VCaP (cell line): ENCODE measurements at regions not wholly inside any gene's neighbourhood (a gene's known extent, or its start where the extent isn't known, plus 50 kb on each side); places are given as distances from the start of the nearest gene placed in this dataset.

Experiments
- H3K27ac ChIP-seq: fragments of 450-650 bp; 2 replicates; pipeline ENCODE4 v1.5.1; 2017
- CTCF ChIP-seq: fragments of 450-650 bp; conservative IDR thresholded peaks from 2 replicates; pipeline ENCODE4 v1.5.1; 2017; ENCODE audit warnings: mild to moderate bottlenecking, moderate library complexity

DNA sequence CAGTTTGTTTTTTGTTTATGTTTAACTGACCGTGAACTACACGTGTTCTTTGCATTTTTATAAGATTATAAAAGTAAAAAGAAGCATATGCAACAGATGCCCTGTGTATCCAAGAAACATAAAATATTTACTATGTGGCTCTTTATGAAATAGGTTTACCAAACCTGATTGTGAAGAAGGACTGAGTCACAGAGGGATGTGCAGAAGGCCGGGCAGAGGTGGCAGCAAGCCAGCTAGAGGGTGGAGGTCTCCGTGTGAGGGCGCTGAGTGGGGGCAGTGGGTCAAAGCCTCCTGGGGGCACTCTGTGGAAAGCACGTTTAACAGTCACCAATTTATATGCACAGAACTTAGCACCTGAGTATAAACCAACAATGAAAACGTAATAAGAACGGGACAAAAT is 97.2 kb downstream of the TMEM18 start:
- H3K27ac ChIP-seq, result no peak overlapping the region
- TF ChIP-seq CTCF, result no peak

DNA sequence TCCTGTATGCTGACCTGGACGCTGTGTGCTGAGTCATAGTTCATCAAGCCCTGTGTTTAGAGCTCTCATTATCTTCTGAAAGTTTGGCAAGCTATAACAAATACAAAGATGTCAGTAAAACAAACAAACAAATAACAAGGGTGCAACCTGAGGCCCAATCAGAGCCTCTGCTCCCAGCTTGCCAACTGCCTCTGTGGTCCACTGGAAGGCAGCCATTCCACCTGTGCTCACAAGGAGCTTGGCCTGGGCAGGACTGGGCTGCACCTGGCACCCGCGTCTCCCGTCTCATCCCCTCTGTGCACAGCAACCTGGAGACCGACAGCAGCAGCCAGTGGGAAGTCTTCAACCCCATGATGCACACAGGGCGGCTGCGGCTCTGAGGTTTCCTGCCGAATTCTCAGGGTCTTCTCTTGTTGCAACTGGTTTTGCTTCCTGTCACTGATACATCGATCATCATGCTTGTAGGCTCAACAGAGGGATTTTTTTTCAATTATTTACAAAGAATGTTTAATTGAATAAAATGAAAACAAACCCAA is 97.8 kb downstream of the TMEM18 start:
- no peak for TF ChIP-seq CTCF

DNA sequence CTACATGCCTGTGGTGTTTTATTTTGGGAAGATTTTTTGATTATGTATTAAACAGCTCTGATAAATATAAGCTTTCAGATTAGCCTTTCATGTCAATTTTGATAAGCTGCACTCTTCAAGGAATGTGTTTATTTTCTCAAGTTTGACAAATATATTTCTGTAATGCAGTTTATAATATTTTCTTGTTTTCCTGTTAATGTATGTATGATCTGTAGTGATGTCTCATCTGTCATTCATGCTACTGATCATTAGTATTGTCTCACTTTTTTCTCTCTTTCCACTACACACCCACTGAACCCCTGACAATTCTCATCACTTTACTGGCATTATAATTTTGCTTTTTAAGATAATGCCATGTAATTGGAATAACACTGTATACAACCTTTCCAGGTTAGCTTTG is 100.9 kb downstream of the TMEM18 start:
- H3K27ac ChIP-seq, result no peak overlapping the region
- no peak for TF ChIP-seq CTCF

More for the DNA sequence above, 97.8 kb downstream of the TMEM18 start:
- H3K27ac ChIP-seq, result no peak overlapping the region

- H3K27ac ChIP-seq, result no peak overlapping the region
- no peak for TF ChIP-seq CTCF
Measured at GRCh38 chr2:575727-576236, 101.4 kb downstream of the TMEM18 start.

DNA sequence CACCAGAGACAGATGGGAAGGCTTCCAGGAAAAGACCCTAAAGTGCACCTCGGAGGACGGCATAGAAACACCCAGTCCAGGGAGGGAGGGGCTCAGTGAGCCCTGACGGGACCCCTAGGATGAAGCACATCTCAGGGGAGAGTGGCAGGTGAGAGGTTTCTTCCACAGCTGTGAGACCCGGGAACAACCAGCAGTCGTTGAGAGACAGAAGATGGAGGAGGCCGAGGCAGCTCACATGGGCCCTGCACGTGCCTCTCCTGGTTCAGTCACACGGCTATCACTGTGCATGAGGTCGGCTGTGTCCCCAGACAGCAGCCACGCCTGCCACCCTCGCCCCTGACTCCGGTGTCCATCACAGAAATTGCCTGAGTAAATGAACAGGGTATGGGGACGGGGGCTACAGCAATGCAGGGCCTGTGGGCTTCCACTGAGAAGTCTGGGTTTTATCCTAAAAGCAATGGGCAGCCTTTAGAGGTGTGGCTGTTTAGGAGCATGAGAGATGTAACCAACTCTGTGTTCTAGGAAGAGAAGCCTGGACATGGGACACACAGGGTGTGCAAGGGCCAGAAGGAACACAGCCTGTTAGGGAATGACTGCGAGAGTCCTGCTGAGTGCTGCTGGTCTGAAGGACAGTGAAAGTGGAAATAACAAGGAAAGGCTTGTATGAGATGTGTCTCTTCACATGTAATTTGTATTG is 102.0 kb downstream of the TMEM18 start:
- no peak for TF ChIP-seq CTCF
- no peak overlapping the region for H3K27ac ChIP-seq

GRCh38 chr2:573805-574392 is 103.3 kb downstream of the TMEM18 start:
- no peak for TF ChIP-seq CTCF
- H3K27ac ChIP-seq, result no peak overlapping the region

DNA sequence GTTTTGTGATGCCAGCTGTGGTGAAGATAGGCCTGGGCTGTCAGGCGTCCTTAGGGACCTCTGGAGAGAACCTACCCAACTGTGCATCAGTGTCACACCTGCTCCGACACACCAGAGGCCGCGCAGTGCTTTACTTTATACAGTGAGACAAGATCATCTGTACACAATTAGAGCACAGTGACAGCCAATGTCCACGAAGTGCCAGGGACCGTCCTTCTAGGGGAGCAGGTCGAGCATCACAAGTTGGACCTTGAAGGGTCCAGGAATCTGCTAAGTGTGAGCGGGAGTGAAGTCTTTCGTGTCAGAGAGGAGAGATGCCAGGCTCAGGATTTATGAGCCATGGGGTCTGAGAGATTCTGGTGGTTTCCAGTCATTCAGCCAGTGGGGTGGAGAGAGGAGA is 104.2 kb downstream of the TMEM18 start:
- no peak for TF ChIP-seq CTCF
- H3K27ac ChIP-seq, result no peak overlapping the region
